Medulla oblongata (tissue), 1 donor: ENCODE measurements at regions not wholly inside any gene's neighbourhood (a gene's known extent, or its start where the extent isn't known, plus 50 kb on each side); places are given as distances from the start of the nearest gene placed in this dataset.
"Not testable (repeated sequence)": the region's sequence is repeated elsewhere in the genome, so short reads cannot be mapped to it uniquely, and the experiment has no call there.

ENCODE experiments used
- DNase-seq: peaks from one replicate; pipeline ENCODE4 v3.0.0-alpha.2; 2015; ENCODE audit errors: extremely low spot score

DNA sequence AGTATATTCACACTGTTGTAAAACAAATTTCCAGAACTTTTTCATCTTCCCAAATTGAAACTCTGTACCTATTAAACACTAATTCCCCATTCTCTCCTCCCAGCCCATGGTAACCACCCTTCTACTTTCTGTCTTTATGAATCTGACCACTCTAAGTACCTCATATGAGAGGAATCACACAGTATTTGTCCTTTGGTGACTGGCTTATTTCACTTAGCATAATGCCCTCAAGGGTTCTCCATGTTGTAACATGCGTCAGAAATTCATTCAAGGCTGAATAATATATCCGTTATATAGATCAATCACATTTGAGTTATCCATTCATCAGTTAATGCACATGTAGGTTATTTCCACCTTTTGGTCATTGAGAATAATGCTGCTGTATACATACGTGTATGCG lies 162.2 kb downstream of the GOSR1 start:
- not testable (repeated sequence) for DNase-seq

DNA sequence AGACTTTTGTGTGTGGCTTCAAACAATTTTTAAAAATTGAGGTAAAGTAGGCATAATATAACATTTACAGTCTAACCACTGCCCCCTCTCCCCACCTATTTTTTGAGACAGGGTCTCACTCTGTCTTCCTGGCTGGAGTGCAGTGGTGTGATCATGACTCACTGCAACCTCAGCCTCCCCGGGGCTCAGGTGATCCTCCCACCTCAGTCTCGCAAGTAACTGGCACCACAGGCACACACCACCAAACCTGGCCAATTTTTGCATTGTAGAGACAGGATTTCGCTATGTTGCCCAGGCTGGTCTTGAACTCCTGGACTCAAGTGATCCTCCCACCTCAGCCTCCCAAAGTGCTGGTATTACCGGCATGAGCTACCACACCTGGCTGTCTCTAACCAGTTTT lies 161.8 kb downstream of the GOSR1 start:
- not testable (repeated sequence) for DNase-seq

GRCh38 chr17:30631651-30632050 lies 154.4 kb downstream of the GOSR1 start:
- not testable (repeated sequence) for DNase-seq

- not testable (repeated sequence) for DNase-seq
Measured at GRCh38 chr17:30625380-30625779, 148.2 kb downstream of the GOSR1 start.

- DNase-seq: not testable (repeated sequence)
Measured at GRCh38 chr17:30624180-30624579, 147.0 kb downstream of the GOSR1 start.

DNA sequence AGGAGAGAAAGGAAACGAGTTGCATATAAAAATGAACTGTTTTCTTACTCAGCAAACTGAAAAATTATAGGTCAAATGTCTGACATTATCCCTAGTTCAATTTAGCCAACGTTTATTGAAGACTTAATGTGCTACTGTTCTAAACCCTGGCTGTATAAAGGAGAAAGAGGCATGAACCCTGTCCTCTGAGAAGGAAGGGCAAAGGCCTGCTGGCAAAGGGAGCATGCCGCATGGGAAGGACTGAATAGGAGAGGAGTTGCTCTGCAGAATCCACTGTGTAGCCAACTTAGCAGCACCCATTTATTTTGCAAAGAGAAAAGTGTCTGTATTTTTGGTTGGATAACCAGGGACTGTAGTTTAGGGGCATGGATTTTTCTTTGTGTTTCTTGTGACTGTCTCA lies 132.5 kb downstream of the GOSR1 start:
- not testable (repeated sequence) for DNase-seq

- no peak for DNase-seq
Measured at GRCh38 chr17:30605523-30605922, 128.3 kb downstream of the GOSR1 start.

DNA sequence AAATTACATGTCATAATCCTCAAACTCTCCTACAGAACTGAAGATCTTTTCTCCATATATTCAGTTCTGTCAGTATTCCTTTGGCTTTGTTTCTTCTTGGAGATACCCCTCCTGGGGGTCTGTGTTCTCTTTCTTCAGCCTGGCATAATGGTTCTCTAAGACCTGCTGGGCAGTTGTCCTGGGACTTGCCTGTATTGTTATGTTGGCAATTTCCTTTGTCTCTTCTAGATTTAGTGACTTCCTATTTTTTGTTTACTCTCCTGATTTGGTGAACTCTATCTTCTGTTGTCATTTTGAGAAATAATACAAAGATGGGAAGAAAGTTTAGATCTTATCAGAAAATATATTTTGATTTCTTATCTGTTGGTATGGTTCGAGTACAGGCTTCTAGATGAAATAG lies 127.8 kb downstream of the GOSR1 start:
- DNase-seq: no peak

DNA sequence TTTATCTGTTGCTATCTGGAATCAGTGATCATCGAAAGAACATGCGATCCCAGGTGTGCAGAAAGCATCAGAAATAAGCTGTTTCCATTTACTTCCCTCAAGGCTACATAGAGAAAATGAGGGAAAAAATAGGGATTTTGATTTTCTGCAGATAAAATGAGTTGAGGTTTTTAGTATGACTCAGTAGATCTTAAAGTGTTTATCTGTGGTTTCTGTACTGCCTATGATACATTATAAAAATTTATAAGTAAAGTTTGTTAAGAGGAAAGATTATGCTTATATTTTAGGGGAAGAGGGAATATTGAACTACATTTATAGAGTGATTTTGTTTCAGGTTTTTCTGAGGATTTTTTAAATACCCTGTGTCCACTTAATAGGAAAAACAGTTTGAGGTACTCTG lies 125.2 kb downstream of the GOSR1 start:
- DNase-seq: not testable (repeated sequence)

- not testable (repeated sequence) for DNase-seq
Measured at GRCh38 chr17:30601984-30602383, 124.8 kb downstream of the GOSR1 start.

DNA sequence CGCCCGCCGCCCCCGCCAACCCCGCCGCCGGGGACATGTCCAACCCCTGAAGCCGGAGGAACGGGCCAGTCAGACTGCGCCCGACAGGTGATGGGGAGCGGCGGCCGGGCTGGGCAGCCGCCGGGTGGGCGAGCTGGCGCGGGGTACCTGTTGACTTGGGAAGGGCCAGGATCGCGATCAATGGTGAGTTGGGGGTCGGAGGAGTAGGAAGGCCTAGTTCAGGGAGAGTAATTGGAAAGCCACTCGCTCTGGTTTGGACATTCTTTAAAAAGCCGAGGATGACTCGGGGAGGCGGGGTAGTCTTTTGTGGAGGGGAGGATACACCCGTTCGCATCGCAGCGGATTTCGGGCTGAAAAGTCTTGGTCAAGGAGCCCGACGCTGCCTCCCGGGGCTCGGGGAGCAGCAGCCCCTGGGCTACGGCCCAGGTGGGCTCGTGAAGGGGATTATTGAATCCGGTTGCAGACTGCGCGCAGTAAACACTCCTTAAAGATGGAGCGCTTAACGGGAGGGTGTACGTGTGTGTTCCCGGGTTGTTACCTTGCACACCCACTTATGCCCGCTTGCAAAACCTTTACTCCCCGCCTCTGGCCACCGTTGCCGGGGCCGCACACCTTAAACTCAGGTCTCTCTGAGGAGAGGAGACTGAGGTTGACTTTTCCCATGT lies 123.8 kb downstream of the GOSR1 start:
- peak; percentile 35 for DNase-seq

GRCh38 chr17:30600060-30600829 lies 123.0 kb downstream of the GOSR1 start:
- DNase-seq: peak; percentile 81

DNA sequence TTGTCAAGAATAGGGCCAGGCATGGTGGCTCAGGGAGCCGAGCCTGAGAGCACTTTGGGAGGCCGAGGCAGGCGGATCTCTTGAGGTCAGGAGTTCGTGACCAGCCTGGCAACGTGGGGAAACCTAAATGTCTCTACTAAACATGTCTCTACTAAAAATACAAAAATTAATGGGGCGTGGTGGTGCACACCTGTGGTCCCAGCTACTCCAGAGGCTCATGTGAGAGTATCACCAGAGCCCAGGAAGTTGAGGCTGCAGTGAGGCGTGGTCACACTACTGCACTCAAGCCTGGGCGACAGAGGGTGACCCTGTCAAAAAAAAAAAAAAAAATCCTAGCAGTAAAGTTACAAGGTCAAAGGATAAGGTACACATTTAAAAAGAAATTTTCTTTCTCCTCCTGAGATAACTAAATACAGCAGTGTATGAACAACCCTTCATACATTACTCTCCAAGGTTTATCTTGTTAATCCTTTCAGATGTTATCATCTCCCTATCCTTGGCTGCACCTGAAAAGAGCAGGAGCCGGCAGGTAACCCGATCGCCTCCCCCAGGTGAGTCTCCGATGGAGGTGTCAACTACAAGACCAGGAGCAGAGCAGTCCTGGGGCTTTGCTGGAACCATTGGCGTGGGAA lies 122.3 kb downstream of the GOSR1 start:
- no peak for DNase-seq

DNA sequence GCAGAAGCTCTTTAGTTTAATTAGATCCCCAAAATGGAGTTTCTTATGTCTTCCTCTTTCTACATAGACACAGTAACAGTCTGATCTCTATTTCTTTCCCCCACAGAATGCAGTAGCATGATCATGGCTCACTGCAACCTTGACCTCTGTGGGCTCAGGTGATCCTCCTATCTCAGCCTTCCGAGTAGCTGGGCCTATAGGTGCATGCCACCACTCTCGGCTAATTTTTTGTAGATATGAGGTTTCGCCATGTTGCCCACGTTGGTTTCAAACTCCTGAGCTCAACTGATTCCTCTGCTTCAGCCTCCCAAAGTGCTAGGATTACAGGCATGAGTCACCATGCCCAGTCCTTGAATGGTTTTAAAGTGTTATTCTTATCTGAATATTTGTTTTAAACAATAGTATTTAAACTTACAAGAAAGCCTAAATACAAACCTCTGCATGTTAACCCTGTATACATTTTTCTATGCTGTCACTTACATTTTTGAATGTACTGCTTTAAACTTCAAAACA lies 120.6 kb downstream of the GOSR1 start:
- no peak for DNase-seq

GRCh38 chr17:30596948-30597775 lies 120.0 kb downstream of the GOSR1 start:
- not testable (repeated sequence) for DNase-seq

DNA sequence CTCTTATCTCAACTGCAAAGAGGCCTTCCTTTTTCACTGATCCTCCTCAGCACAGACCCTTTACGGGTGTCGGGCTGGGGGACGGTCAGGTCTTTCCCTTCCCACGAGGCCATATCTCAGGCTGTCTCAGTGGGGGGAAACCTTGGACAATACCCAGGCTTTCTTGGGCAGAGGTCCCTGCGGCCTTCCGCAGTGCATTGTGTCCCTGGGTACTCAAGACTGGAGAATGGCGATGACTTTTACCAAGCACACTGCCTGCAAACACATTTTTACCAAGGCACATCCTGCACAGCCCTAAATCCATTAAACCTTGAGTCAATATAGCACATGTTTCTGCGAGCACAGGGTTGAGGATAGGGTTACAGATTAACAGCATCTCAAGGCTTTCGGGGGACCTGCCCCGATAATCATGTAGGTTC lies 117.8 kb downstream of the GOSR1 start:
- DNase-seq: not testable (repeated sequence)

DNA sequence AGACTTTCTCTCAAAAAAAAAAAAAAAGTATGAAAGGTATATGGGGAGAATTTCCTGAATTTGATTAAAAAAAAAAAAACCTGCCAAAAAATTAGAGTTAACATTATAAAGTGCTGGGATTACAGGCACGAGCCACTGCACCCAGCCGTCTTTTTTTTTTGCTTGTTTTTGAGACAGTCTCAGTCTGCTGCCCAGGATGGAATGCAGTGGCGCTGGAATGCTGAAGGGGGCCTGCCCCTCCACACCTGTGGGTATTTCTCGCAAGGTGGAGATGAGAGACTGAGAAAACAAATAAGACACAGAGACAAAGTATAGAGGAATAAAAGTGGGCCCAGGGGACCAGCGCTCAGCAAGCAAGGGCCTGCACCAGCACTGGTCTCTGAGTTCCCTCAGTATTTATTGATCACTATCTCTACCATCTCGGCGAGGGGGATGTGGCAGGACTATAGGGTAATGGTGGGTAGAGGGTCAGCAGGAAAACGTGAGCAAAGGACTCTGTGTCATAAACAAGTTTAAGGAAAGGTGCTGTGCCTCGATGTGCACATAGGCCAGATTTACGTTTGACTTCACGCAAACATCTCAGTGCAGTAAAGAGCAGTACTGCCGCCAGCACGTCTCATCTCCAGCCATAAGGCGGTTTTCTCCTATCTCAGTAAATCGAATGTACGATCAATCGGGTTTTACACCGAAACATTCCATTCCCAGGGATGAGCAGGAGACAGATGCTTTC lies 117.2 kb downstream of the GOSR1 start:
- no peak for DNase-seq

DNA sequence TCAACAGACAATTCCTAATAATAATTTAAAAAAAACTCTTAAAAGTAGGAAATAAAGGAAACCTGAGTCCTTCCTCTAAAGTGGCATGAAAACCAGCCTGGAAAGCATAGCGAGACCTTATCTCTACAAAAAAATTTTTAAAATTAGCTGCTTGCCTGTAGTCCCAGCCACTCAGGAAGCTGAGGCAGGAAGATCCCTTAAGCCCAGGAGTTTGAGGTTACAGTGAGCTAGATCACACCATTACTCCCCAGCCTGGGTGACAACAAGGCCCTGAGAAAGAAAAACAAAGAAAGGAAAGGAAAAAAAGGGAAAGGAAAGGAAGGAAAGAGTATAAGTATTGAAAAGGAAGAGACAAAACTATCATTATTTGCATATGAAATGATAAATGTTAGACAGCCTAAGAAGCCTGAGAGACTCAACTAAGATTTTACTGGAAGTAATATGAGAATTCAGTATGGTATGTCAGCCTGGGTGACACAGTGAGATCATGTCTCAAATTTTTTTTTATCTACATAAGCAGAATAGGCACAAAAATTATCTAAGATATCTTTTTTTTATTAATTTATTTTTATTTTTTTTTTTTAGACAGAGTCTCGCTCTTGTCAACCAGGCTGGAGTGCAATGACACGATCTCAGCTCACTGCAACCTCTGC lies 113.0 kb downstream of the GOSR1 start:
- no peak for DNase-seq

- no peak for DNase-seq
Measured at GRCh38 chr17:30589431-30589830, 112.2 kb downstream of the GOSR1 start.

DNA sequence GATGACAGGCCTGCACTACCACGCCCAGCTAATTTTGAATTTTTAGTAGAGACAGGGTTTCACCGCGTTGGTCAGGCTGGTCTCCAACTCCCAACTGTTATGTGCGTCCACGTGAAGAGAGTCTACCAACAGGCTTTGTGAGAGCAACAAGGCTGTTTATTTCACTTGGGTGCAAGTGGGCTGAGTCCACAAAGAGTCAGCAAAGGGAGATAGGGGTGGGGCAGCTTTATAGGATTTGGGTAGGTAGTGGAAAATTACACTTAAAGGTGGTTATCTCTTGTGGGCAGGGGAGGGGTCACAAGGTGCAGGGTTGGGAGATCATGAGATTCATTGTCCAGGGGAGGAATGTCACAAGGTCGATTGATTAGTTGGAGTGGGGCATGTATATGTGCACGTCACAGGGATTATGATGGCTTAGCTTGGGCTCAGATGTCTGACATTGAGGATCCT lies 111.6 kb downstream of the GOSR1 start:
- no peak for DNase-seq
